LoVo (cell line): ENCODE measurements at regions not wholly inside any gene's neighbourhood (a gene's known extent, or its start where the extent isn't known, plus 50 kb on each side); places are given as distances from the start of the nearest gene placed in this dataset.

Experiments
- DNase-seq: peaks from one replicate; pipeline ENCODE4 v3.0.0-alpha.2; 2016; ENCODE audit warnings: low spot score

- no peak for DNase-seq
Observed at GRCh38 chr5:133829786-133830185, 138.6 kb downstream of the C5orf15 start.

DNA sequence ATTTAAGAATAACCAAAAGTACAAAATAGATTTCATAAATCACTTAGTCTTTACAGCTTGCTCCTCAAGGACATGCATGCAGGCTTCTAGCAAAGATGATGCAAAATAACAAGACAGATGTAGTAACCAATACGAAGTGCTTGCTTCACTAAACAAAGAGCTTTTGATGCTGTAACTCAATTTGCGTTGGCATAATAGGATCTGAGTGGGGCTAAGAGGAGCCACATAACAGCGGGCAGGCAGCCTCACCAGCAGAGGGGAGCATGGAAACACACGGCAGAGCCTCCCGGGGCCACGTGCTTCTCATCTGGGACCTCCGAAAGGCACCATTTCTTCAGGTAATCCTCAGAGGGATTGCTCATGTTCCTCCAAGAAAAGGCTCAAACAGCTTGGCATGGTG lies 139.7 kb downstream of the C5orf15 start:
- no peak for DNase-seq

GRCh38 chr5:133827830-133828229 lies 140.6 kb downstream of the C5orf15 start:
- DNase-seq = no peak

- no peak for DNase-seq
Observed at GRCh38 chr5:133827011-133827410, 141.4 kb downstream of the C5orf15 start.

GRCh38 chr5:133825631-133826289 lies 142.7 kb downstream of the C5orf15 start:
- no peak for DNase-seq

GRCh38 chr5:133824661-133825254 lies 143.7 kb downstream of the C5orf15 start:
- DNase-seq = no peak

- DNase-seq = no peak
Observed at GRCh38 chr5:133821889-133822288, 146.5 kb downstream of the C5orf15 start.

DNA sequence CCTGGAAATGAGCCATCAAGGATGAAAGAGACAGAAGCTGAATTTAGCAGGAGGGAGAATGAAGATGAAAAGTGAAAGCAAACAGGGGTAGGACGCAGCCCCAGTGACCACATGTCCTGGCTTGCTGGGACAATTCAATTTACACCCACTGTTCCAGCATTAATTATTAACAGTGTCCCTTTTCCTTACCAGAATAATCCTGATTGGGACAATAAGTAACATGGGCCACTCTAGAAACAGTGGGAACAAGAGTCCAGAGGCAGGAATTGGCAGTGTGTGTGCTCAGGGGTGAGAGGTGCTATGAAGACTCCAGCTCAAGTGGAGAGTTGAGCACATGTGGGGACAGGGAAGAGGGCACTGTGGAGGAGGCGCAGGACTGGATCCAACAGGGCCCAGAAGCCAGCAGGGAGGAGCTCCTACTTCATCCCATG lies 147.1 kb downstream of the C5orf15 start:
- no peak for DNase-seq

DNA sequence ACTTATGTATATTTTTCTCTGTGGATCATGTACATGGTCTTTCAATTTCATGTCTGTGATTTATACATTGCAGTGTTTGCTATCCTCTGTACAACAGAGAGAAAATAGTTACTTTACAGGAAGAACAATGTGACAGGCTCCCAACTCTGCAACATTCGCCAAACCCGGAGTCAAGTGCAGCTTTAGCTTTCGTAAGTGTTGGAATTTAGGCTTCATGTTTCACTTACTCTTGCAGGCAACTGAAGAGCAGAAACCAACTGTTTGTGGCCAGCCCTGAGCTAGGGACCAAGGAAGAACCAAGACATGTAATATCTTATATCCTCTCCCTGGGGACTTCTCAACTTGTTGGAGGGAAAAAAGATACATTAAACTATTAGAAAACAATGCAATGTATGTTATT lies 147.9 kb downstream of the C5orf15 start:
- DNase-seq = no peak

DNA sequence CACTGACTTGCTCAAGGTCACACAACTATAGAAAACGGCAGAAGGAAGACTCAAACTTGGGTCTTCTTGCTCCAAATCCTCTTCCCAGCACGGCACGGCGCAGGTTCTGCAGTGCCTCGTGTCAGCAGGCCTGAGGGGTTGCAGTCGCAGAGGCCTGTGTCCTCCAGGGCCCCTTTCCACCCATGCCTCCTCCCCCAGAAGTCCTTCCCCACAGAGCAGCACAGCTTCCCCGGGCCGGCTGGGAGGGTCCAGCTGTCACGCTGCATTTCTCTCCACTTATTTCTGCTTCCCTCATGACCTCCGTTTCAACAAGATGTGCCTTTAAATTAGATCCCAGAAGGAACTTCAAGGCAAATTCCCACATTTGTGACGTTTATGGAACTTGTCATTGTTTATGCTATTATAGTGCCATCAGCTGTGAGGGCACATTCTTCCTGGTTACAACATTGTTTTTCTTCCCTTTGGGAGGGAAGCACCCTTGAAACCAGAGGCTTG lies 148.4 kb downstream of the C5orf15 start:
- DNase-seq = no peak

DNA sequence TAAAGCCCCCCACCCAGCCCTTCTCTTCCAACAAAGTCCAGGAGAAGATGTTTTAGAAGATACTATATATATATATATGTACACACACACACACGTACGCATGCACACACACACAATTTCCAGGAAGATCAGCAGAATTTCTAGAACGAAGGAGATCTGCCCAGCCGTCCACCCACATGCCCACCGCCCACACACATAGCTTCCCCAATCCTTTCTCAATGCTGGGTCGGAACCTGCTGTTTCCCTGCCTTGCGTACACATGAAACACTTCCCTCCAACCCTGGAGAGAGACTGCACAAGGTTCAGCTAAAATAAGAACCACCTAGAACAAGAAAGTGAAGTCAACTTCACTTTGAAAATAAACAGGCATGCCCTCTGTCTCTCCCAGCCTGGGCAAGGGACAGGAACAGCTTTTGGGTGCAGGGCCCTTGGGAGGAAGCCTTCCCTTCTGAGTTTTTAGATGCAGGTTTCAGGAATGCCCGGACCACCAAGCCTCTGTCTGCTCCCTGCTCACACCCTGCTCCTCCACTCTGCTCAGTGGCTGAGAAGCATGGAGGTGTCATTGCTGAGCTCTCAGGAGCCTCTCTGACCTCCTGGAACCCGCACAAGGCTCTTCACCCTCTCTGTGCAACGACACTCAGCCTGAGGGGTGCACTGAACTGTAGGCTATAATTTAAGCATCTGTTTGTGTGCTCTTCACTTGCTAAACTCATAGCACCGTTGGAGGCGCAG lies 149.4 kb downstream of the C5orf15 start:
- DNase-seq = no peak

DNA sequence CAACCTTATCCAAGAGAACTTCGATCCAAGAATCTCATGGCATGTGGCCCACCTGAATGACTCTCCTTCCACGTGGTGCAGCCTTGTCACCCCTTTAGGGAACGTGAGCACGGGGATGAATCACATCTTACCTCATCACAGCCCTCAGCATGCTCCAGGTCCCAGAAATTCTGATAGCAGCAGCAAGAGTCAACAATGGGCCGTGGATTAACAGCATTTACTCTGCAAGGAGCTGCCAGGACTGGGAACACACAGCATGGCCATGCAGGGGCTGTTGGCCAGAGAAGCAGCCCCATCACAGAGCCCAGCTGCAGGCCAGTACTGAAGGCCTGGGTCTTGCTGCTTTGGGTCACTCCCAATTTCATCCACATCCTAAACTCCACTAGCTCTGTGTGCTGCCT lies 150.4 kb downstream of the C5orf15 start:
- no peak for DNase-seq

DNA sequence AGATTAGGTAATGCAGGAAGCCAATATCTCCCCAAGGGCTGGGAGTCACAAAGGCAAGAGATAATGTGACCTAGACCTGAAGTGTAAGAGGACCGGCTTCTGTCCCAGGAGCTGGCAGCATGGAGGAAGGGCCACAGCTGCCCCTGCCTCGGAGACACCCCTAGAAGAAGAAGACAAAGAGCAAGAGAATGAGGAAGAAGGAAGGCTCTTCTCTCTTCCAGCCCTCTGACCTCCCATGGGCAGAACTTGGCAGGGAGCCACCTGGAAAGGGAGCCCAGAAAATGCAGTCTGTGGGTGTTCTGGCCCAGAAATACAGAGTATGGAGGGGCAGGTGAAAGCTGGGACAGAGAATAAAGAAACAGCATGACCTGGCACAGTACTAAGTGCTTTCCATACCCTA lies 151.0 kb downstream of the C5orf15 start:
- no peak for DNase-seq

- no peak for DNase-seq
Observed at GRCh38 chr5:133816791-133817190, 151.6 kb downstream of the C5orf15 start.

GRCh38 chr5:133814152-133814551 lies 154.3 kb downstream of the C5orf15 start:
- no peak for DNase-seq

DNA sequence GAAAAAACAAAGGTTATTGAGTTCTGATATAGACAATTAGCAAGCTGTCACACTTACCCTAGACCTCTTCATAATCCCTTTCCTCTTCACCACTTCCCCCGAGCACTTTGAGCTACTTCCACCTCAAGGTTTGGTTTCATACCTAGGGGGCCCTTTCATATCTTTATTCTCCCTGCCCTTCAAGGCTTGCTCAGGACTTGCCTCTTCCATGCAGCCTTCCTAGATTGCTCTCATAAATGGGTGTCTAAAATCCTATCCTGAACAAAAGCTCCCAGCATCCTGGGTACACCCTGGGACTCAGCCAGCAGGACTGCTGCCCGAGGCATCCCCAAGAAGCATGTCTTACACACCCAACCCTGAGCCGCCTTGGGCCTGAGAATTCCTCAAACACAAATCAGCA lies 157.3 kb downstream of the C5orf15 start:
- DNase-seq = no peak

DNA sequence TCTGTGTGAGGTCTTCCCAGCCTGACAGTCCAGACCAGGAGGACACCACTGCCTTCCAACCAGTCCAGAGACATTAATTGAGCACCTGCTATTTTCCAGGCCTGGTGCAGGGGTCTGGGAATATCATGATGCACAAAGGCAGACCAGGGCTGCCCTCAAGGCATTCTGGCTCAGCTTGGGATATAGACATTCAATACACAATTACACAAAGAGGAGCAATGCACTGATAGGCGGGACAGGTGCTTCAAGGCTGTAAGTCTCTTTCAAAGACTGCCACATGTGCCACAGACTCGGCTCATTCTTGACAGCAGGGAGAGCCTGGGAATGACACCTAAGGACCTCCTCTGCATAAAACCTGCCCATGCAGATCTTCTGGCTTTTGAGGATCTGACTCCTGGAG lies 158.6 kb downstream of the C5orf15 start:
- DNase-seq = no peak

DNA sequence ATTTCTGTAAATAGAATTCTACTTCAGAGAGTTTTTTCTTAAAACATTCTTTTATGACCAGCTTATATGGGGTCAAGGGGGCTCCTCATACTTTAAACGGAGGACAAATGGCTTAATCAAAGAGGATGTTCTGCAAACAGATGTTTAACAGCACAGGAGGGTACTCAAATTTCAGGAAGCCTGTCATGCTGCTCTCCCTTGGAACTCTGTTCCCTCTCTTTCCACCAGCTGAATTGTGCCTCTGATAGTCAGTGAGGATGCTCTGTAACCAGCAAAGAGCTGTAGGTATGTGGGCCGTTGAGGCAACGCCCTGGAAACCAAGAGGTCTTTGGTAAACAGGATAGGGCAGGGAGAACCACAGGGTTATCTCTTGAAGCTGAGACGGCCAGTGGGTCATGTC lies 161.1 kb downstream of the C5orf15 start:
- no peak for DNase-seq

DNA sequence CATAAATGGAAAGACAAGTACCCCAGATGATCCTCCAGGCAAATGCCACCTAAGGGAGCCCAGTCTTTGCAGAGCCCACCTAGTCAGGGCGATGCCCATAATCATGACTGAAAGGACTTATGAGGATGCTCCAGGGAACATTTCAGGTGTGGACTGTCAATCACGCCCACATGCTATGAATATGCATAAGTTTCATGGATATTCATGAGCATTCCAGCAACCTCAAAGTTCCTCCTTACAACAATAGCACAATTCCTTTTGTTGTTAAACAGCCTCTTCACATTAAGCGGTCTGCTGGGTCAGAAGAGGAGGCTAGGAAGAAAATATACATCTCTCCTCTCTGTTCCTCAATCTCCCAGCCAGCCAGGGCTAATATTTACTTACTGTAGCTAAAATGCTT lies 161.6 kb downstream of the C5orf15 start:
- no peak for DNase-seq

DNA sequence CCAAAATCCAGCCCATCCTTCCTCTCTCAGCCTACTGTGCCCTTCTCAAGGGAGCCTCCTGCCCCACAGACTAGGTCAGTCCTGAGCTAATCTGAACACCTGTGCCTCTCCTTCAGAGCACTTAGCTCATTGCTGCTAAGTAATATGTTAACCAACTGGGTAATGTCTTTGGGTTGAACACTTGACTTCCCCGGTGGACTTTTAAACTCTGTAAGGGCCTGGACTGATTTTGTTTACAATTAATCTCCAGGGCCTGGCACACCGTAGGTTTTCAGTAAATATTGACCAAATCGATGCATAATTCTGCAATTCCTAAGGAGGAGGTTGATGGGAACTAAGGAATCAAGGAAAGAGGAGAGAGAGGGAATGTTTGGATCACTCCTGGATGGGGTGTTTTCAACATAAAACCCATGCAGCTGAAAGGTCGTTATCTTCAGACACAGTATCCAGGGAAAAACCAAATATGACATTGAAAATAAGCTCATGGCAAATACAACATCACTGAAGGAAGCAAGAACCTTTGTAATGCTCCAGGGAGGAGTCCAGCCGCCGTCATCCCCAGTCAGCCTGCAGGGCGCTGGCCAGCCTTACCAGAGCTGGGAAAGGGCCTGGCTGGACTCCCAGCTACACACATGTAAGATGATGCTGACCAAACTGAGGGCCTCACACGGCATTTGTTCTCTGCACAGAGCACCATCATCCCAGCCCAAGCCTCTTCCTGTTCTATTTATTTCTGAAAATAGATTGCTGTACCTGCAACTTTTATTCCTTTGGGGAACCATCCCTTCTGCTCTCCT lies 166.3 kb downstream of the C5orf15 start:
- no peak for DNase-seq

- DNase-seq = no peak
Observed at GRCh38 chr5:133801431-133801830, 167.0 kb downstream of the C5orf15 start.

GRCh38 chr5:133799571-133800237 lies 168.7 kb downstream of the C5orf15 start:
- DNase-seq = no peak
